HG03045 (cell line): ENCODE measurements at regions not wholly inside any gene's neighbourhood (a gene's known extent, or its start where the extent isn't known, plus 50 kb on each side); places are given as distances from the start of the nearest gene placed in this dataset.
A peak's percentile ranks its signal among the peaks of the same experiment; 100 is the strongest.

Source experiments
- ATAC-seq: cut with Tn5 transposase; IDR thresholded peaks from one replicate; pipeline ENCODE4 v1.9.1; 2021; ENCODE audit warnings: mild to moderate bottlenecking, moderate library complexity; ENCODE audit not compliant: unreplicated experiment

GRCh38 chr4:104941661-104942062 lies 205.0 kb upstream of the TET2 start:
- ATAC-seq = no peak

- peak; percentile 75 for ATAC-seq
Observed at GRCh38 chr4:104942990-104943743, 203.5 kb upstream of the TET2 start.

- no peak for ATAC-seq
Observed at GRCh38 chr4:104944596-104944995, 202.1 kb upstream of the TET2 start.

GRCh38 chr4:104964410-104965175 lies 182.1 kb upstream of the TET2 start:
- ATAC-seq = peak; percentile 52

- ATAC-seq = peak; percentile 98
Observed at GRCh38 chr4:104966349-104967033, 180.2 kb upstream of the TET2 start.

GRCh38 chr4:104967034-104967401 lies 179.7 kb upstream of the TET2 start:
- peak; percentile 12 for ATAC-seq

GRCh38 chr4:104969394-104970082 lies 177.1 kb upstream of the TET2 start:
- no peak for ATAC-seq

GRCh38 chr4:104971462-104971861 lies 175.2 kb upstream of the TET2 start:
- ATAC-seq = no peak

- ATAC-seq = no peak
Observed at GRCh38 chr4:104973708-104974107, 173.0 kb upstream of the TET2 start.

GRCh38 chr4:104975617-104976016 lies 171.1 kb upstream of the TET2 start:
- ATAC-seq = no peak

- ATAC-seq = peak; percentile 50
Observed at GRCh38 chr4:104976262-104976661, 170.4 kb upstream of the TET2 start.

- ATAC-seq = no peak
Observed at GRCh38 chr4:104979083-104979760, 167.5 kb upstream of the TET2 start.

- ATAC-seq = no peak
Observed at GRCh38 chr4:104983615-104984179, 163.0 kb upstream of the TET2 start.

GRCh38 chr4:104986306-104986705 lies 160.4 kb upstream of the TET2 start:
- no peak for ATAC-seq

- ATAC-seq = no peak
Observed at GRCh38 chr4:104989371-104989770, 157.3 kb upstream of the TET2 start.

- no peak for ATAC-seq
Observed at GRCh38 chr4:105002278-105002677, 144.4 kb upstream of the TET2 start.

- no peak for ATAC-seq
Observed at GRCh38 chr4:105014234-105014633, 132.4 kb upstream of the TET2 start.

GRCh38 chr4:105014635-105015034 lies 132.0 kb upstream of the TET2 start:
- no peak for ATAC-seq

GRCh38 chr4:105015750-105016149 lies 130.9 kb upstream of the TET2 start:
- no peak for ATAC-seq
